NCI-H69 (cell line): ENCODE measurements at regions not wholly inside any gene's neighbourhood (a gene's known extent, or its start where the extent isn't known, plus 50 kb on each side); places are given as distances from the start of the nearest gene placed in this dataset.

Source experiments
- DNase-seq: peaks from one replicate; lab custom pipeline; 2025; lab: John Stamatoyannopoulos, UW

- no peak for DNase-seq
These were observed 209.5 kb upstream of the ZMIZ1 start for GRCh38 chr10:78859266-78859665.

GRCh38 chr10:78859769-78860168, 209.0 kb upstream of the ZMIZ1 start:
- no peak for DNase-seq

- no peak for DNase-seq
These were observed 208.4 kb upstream of the ZMIZ1 start for GRCh38 chr10:78860260-78860914.

- DNase-seq, result peak; percentile 16
These were observed 207.0 kb upstream of the ZMIZ1 start for GRCh38 chr10:78861529-78862327.

GRCh38 chr10:78862328-78862640, 206.5 kb upstream of the ZMIZ1 start:
- DNase-seq, result no peak

- no peak for DNase-seq
These were observed 205.4 kb upstream of the ZMIZ1 start for GRCh38 chr10:78863140-78863905.

GRCh38 chr10:78863906-78864239, 204.9 kb upstream of the ZMIZ1 start:
- DNase-seq, result no peak

- no peak for DNase-seq
These were observed 203.8 kb upstream of the ZMIZ1 start for GRCh38 chr10:78864761-78865537.

GRCh38 chr10:78865538-78865875, 203.3 kb upstream of the ZMIZ1 start:
- DNase-seq, result no peak

- no peak for DNase-seq
These were observed 202.6 kb upstream of the ZMIZ1 start for GRCh38 chr10:78865931-78866717.

- DNase-seq, result no peak
These were observed 201.8 kb upstream of the ZMIZ1 start for GRCh38 chr10:78866731-78867554.

- DNase-seq, result no peak
These were observed 201.2 kb upstream of the ZMIZ1 start for GRCh38 chr10:78867555-78867939.

GRCh38 chr10:78868048-78868447, 200.7 kb upstream of the ZMIZ1 start:
- no peak for DNase-seq

GRCh38 chr10:78868456-78868855, 200.3 kb upstream of the ZMIZ1 start:
- DNase-seq, result no peak

- no peak for DNase-seq
These were observed 199.9 kb upstream of the ZMIZ1 start for GRCh38 chr10:78868861-78869260.

GRCh38 chr10:78869508-78870454, 199.0 kb upstream of the ZMIZ1 start:
- no peak for DNase-seq

GRCh38 chr10:78870458-78870857, 198.3 kb upstream of the ZMIZ1 start:
- DNase-seq, result no peak

- no peak for DNase-seq
These were observed 197.0 kb upstream of the ZMIZ1 start for GRCh38 chr10:78871796-78872195.

GRCh38 chr10:78873413-78873812, 195.4 kb upstream of the ZMIZ1 start:
- DNase-seq, result no peak
